ENCODE measurements at regions not wholly inside any gene's neighbourhood (a gene's known extent, or its start where the extent isn't known, plus 50 kb on each side); places are given as distances from the start of the nearest gene placed in this dataset.

DNA sequence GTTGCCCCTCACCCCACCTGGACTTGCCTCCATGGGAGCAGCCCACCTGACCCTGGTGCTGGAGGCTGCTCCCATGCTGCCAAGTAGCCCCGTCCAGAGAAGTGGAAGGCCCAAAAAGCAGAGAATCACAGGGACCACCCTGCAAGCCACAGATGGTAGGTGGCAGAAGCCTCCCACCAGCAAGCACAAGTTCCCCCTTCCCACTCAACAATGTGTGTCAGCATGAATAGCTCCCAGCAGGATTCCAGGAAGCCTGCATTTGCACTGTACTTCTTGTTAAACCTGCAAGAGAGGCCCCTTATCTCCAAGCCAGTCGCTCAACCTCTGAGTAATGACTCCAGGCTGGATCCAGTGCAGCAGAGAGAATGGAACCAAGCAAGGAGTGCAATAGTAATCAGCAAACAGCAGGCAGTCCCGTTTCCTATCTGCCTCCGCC lies 180.8 kb upstream of the CST7 start:
- Mint-ChIP-seq H3K9me3 (no peaks in the 10 kb centered on the region), H3K4me1 (peaks cover 31% of the 10 kb centered on the region), H3K36me3 (ENCODE audit: low read depth) (no peaks in the 10 kb centered on the region), H3K27me3 (peaks cover 3% of the 10 kb centered on the region), H3K27ac (no peak overlapping the region), H3K4me3 (no peak overlapping the region)
- ChIA-PET CTCF (no interaction called here), POLR2A (no interaction called here)
- TF ChIP-seq, protein P1, sequence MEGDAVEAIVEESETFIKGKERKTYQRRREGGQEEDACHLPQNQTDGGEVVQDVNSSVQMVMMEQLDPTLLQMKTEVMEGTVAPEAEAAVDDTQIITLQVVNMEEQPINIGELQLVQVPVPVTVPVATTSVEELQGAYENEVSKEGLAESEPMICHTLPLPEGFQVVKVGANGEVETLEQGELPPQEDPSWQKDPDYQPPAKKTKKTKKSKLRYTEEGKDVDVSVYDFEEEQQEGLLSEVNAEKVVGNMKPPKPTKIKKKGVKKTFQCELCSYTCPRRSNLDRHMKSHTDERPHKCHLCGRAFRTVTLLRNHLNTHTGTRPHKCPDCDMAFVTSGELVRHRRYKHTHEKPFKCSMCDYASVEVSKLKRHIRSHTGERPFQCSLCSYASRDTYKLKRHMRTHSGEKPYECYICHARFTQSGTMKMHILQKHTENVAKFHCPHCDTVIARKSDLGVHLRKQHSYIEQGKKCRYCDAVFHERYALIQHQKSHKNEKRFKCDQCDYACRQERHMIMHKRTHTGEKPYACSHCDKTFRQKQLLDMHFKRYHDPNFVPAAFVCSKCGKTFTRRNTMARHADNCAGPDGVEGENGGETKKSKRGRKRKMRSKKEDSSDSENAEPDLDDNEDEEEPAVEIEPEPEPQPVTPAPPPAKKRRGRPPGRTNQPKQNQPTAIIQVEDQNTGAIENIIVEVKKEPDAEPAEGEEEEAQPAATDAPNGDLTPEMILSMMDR (IDR thresholded peaks at IDR 0.05) = no peak
- intact Hi-C loops (cut with micrococcal nuclease) = no loop called here
- ATAC-seq (ENCODE audit: low read depth) (no peak), DNase-seq (no peak)

DNA sequence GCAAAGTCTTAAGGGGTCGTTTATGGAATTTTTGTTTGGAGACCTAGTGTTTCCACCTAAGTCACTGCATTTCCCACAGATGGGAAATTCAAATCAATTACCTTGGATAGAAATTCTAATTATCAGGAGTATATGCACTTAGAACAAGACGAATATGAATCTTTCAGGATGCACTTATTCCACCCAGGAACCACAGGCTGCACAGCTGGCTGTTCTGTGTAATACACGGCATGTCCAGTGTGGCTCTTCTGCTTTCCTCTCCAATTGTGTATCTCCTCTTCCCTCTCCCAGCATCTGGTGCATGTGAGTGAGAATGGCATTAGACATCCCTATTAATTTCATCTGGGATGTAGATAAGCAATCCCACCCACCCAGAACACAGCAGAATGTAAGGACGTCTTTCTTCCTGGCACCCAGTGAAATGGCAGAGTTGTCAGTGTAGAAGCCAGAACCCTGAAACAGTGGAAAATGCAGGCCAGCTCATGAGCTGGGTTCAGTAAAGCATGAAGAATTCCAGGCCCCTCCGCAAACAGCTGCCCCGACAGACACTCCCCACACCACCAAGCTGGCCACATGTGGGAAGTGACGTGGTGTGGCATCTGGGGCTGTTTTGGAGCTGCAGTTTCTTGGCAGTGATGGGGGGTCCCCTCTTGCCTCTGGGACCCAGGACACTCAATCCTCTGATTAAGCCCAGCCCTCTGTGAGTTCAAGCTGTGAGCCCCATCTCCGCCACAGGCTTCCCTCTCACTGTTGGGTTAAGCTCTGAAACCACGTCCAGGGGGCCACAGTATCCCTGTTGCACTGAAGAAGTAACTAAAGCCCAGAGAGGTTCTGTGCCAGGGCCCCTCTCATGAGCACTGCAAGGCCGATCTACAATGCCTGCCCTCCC lies 180.1 kb upstream of the CST7 start:
- DNase-seq (no peak), ATAC-seq (ENCODE audit: low read depth) (no peak)
- no peaks in the 10 kb centered on the region for H3K36me3 Mint-ChIP-seq (ENCODE audit: low read depth)
- TF ChIP-seq, protein P1 (IDR thresholded peaks at IDR 0.05) = no peak
- peaks cover 25% of the 10 kb centered on the region for H3K4me1 Mint-ChIP-seq
- H3K4me3 Mint-ChIP-seq = no peak overlapping the region
- H3K27ac Mint-ChIP-seq = no peak overlapping the region
- H3K27me3 Mint-ChIP-seq = no peaks in the 10 kb centered on the region
- ChIA-PET CTCF (no interaction called here), POLR2A (no interaction called here)
- no peaks in the 10 kb centered on the region for H3K9me3 Mint-ChIP-seq
- intact Hi-C loops (cut with micrococcal nuclease) = no loop called here

DNA sequence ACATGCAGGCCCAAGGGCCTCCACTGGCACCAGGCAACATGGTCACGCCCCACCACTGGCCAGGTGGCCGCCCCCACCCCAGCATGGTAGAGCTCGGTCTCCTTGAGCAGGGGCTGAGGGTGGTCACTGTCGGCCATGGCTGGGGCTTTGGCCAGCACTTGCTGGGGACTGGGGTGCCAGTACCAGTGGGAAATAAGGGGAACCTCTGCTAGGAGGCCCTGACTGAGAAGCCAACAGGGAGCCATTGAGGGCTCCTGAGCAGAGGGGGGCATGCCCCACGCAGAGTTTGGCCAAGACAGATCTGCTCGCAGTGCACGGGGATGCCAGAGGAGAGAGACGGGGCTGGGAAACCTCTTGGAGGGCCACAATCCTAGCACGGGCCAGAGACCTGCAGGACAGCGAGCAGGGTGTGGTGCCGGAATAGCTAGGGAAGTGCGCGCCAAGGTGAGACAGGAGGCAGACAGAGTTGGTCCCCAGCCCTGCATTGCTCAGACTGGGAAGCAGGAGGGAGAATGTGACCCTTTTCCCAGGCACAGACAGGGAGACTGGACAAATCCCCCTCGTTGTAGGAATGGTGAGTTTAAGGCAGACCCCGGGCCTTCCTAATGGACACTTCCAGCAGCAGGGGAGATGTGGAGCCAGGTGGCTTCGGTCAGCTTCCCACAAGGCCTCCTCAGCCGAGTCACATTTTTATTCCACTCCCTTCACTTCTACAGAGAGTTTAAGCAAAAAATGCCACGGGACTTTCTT lies 179.0 kb upstream of the CST7 start:
- H3K9me3 Mint-ChIP-seq = peaks cover 5% of the 10 kb centered on the region
- intact Hi-C loops (cut with micrococcal nuclease) = no loop called here
- H3K27ac Mint-ChIP-seq = no peak overlapping the region
- ATAC-seq (ENCODE audit: low read depth) (no peak), DNase-seq (no peak)
- H3K4me1 Mint-ChIP-seq = peaks cover 23% of the 10 kb centered on the region
- H3K4me3 Mint-ChIP-seq = no peak overlapping the region
- H3K36me3 Mint-ChIP-seq (ENCODE audit: low read depth) = no peaks in the 10 kb centered on the region
- ChIA-PET POLR2A (interaction anchor here (0.6 kb wide), 1 partner anchor 70 kb away, joined by 3 read pairs; no protein-coding TSS in a partner anchor), CTCF (no interaction called here)
- no peaks in the 10 kb centered on the region for H3K27me3 Mint-ChIP-seq
- TF ChIP-seq, protein P1 (IDR thresholded peaks at IDR 0.05) = no peak

DNA sequence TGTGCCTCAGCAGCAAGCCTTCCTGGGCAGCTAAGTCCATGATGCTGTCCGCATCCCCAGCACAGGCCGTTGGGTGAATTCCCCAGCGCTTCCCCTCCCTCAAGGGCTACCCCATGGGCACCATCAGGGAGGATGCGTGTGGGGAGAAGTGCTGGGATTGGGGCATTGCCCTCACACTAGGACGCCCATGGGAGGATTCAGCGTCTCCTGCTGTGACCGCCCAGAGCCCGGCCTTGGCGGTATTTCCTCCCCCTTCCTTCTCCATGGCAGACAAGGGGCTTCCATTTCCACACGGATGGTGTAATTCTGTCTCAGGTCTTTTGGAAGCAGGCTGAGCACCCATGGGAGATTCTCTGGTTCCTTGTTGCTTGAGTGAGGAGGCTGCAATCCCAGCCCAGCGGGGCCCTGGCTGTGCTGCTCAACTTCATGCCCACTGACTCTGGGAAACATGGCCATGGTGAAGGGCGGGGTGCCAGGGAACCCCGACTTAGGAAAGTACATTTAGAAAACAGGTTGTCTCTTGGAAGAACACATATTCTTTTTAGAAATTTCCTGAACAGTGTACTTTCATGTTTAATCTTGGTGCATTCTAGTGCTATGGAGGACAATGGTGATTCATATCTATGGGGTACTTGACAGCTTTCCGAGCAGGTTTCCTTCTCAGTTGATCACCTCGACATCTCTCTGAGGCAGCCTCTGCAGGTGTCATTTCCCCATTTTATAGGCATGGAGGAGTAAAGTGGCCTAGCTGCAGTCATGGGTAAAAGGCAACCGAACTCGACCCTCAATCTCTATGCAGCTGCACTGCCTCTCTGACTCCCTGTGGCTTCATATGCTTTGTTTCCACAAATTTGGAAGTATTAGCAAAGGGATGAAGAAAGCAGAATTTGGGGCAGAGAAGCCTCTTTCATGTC lies 178.2 kb upstream of the CST7 start:
- H3K36me3 Mint-ChIP-seq (ENCODE audit: low read depth) = no peaks in the 10 kb centered on the region
- ATAC-seq (ENCODE audit: low read depth) = peak; percentile 47
- peaks cover 15% of the 10 kb centered on the region for H3K4me1 Mint-ChIP-seq
- no peaks in the 10 kb centered on the region for H3K27me3 Mint-ChIP-seq
- intact Hi-C loops (cut with micrococcal nuclease) = no loop called here
- TF ChIP-seq, protein P1 (IDR thresholded peaks at IDR 0.05) = no peak
- ChIA-PET POLR2A (no interaction called here), CTCF (no interaction called here)
- H3K9me3 Mint-ChIP-seq = peaks cover 9% of the 10 kb centered on the region
- H3K4me3 Mint-ChIP-seq = no peak overlapping the region
- no peak overlapping the region for H3K27ac Mint-ChIP-seq
- DNase-seq = no peak
